ENCODE measurements at regions not wholly inside any gene's neighbourhood (a gene's known extent, or its start where the extent isn't known, plus 50 kb on each side); places are given as distances from the start of the nearest gene placed in this dataset.
A peak's percentile ranks its signal among the peaks of the same experiment; 100 is the strongest.

- no peak overlapping the region for H3K4me3 ChIP-seq (ENCODE audit: low read depth, low read length)
- H3K36me3 ChIP-seq (ENCODE audit: control insufficient read depth, insufficient read depth, low read length): no peaks in the 10 kb centered on the region
- peaks cover 13% of the 10 kb centered on the region for H3K4me1 ChIP-seq (ENCODE audit: control insufficient read depth, insufficient read depth, low read length)
- WGBS (ENCODE audit: insufficient coverage): no CpG with 5 or more reads among the region's 2 CpGs
- peak in 2 of 6 donors; percentile 30 to 82 for DNase-seq (ENCODE audit: low read depth in 4 of 6, low spot score in 6 of 6)
- no peaks in the 10 kb centered on the region for H3K27me3 ChIP-seq (ENCODE audit: control insufficient read depth, insufficient read depth, low read length)
- H3K27ac ChIP-seq (ENCODE audit: low read depth, low read length): no peak overlapping the region
- no peaks in the 10 kb centered on the region for H3K9me3 ChIP-seq (ENCODE audit: control insufficient read depth, insufficient read depth, low read length)
These were observed 400.4 kb upstream of the PLXNA2 start for GRCh38 chr1:208644401-208645160.

DNA sequence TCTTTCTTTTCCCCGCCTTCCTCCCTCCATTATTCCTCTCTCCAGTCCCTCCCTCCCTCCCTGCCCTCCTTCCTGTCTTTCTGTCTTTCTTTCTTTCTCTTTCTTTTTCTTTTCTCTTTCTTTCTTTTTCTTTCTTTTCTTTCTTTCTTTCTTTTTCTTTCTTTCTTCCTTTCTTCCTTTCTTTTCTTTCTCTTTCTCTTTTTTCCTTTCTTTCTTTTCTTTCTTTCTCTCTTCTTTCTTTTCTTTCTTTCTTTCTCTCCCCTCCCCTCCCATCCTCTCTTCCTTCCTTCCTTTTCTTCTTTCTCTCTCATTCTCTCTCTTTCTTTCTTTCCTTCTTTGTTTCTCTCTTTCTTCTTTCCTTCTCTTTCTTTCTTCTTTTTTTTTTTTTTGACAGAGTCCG is 402.2 kb upstream of the PLXNA2 start:
- DNase-seq (ENCODE audit: low read depth in 4 of 6, low spot score in 6 of 6): no peak
- WGBS (ENCODE audit: insufficient coverage): 82% methylated on average over 1 of the region's 2 CpGs
- Histone ChIP-seq H3K9me3 (ENCODE audit: control insufficient read depth, insufficient read depth, low read length) (no peaks in the 10 kb centered on the region), H3K4me1 (ENCODE audit: control insufficient read depth, insufficient read depth, low read length) (peaks cover 13% of the 10 kb centered on the region), H3K4me3 (ENCODE audit: low read depth, low read length) (no peak overlapping the region), H3K36me3 (ENCODE audit: control insufficient read depth, insufficient read depth, low read length) (no peaks in the 10 kb centered on the region), H3K27me3 (ENCODE audit: control insufficient read depth, insufficient read depth, low read length) (no peaks in the 10 kb centered on the region), H3K27ac (ENCODE audit: low read depth, low read length) (no peak overlapping the region)

DNA sequence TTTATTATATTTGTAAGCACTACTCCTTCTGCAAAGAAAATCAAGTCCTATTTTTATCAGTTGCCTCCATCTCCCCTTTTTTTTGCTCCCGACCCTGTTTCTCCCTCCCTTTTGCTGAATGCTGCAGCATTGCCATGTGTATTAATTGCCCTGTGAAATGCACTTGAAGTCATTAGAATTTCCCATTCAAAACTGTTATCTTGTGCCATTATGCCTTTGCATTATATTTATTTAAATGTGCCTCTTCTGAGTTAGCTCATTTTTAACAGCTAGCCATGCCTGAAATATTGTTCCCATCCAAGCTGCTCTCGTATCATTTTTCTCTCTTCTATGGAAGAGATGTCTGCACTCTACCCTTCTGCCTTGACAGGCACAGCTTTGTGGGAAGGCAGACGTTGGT is 404.0 kb upstream of the PLXNA2 start:
- DNase-seq (ENCODE audit: low read depth in 4 of 6, low spot score in 6 of 6): peak in 2 of 6 donors; percentile 53 to 67
- Histone ChIP-seq H3K36me3 (ENCODE audit: control insufficient read depth, insufficient read depth, low read length) (no peaks in the 10 kb centered on the region), H3K27me3 (ENCODE audit: control insufficient read depth, insufficient read depth, low read length) (no peaks in the 10 kb centered on the region), H3K9me3 (ENCODE audit: control insufficient read depth, insufficient read depth, low read length) (no peaks in the 10 kb centered on the region), H3K4me3 (ENCODE audit: low read depth, low read length) (no peak overlapping the region), H3K4me1 (ENCODE audit: control insufficient read depth, insufficient read depth, low read length) (peaks cover 8% of the 10 kb centered on the region), H3K27ac (ENCODE audit: low read depth, low read length) (no peak overlapping the region)
- WGBS (ENCODE audit: insufficient coverage): no CpG with 5 or more reads among the region's 3 CpGs

DNA sequence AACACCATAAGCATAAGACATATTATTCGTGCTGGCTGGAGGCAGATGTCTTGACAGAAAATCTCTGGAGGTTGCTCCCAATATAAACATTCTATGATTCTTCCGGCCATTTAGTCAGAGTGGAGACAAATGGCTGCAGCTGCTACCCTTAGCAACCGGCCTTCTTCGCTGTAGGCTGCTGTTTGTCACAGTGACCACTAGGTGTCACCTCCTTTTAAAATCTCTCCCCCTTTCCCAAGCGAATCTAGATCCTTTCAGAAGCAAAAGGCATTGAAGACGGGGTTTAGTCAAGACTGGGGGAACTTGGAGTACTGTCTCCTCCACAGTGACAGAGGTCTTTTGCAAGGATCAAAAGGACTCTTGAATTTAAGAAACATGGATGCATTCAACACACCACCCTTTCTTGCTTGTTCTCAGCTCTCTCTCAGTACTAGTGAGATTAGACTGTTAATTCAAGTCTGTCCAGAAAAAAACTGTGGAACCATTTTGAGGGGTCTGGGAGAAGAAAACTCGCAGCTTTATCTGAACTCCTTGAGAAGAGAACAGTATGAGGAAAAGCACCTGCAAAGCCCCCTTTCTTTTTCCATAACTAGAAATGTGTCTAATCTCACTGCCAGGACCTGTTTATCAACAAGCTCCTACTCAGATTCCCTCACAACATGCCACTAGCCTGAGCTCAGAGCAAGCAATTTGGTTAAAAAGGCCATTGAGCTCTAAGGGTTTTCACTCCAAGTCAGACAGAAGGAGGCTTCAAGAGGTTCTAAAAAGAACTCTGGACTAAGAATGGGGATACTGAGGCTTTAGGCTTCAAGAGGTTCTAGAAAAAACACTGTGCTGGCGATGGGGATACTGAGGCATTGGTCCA is 408.3 kb upstream of the PLXNA2 start:
- Histone ChIP-seq H3K4me1 (ENCODE audit: control insufficient read depth, insufficient read depth, low read length) (no peaks in the 10 kb centered on the region), H3K9me3 (ENCODE audit: control insufficient read depth, insufficient read depth, low read length) (no peaks in the 10 kb centered on the region), H3K27ac (ENCODE audit: low read depth, low read length) (no peak overlapping the region), H3K27me3 (ENCODE audit: control insufficient read depth, insufficient read depth, low read length) (no peaks in the 10 kb centered on the region), H3K4me3 (ENCODE audit: low read depth, low read length) (no peak overlapping the region), H3K36me3 (ENCODE audit: control insufficient read depth, insufficient read depth, low read length) (no peaks in the 10 kb centered on the region)
- WGBS (ENCODE audit: insufficient coverage): 0% methylated on average over 2 of the region's 8 CpGs
- peak in 5 of 6 donors; percentile 41 to 96 (median 66) for DNase-seq (ENCODE audit: low read depth in 4 of 6, low spot score in 6 of 6)

- no peaks in the 10 kb centered on the region for H3K9me3 ChIP-seq (ENCODE audit: control insufficient read depth, insufficient read depth, low read length)
- no peaks in the 10 kb centered on the region for H3K27me3 ChIP-seq (ENCODE audit: control insufficient read depth, insufficient read depth, low read length)
- H3K4me1 ChIP-seq (ENCODE audit: control insufficient read depth, insufficient read depth, low read length): no peaks in the 10 kb centered on the region
- no CpG with 5 or more reads among the region's 4 CpGs for WGBS (ENCODE audit: insufficient coverage)
- no peak overlapping the region for H3K4me3 ChIP-seq (ENCODE audit: low read depth, low read length)
- no peak overlapping the region for H3K27ac ChIP-seq (ENCODE audit: low read depth, low read length)
- DNase-seq (ENCODE audit: low read depth in 4 of 6, low spot score in 6 of 6): no peak
- H3K36me3 ChIP-seq (ENCODE audit: control insufficient read depth, insufficient read depth, low read length): no peaks in the 10 kb centered on the region
These were observed 409.2 kb upstream of the PLXNA2 start for GRCh38 chr1:208653426-208653825.

DNA sequence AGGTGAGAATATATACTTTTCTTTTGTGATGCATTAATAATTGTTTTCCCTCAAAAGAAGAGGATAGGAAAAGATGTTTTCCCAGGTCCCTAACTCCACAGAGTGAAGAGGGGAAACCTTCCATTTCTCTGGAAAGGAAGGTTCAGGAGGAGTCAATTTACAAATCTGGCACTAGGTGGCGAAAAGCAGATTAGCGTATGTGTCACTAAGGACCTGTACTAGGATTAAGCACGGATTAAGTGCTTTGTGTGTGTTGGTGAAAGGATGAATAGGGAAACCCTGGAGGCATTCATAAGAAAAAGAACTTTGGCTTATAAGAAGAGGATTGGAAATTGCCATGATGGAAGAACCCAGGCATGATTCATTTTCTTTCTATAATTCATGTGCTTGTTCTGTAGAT is 410.1 kb upstream of the PLXNA2 start:
- H3K27ac ChIP-seq (ENCODE audit: low read depth, low read length): no peak overlapping the region
- no peak overlapping the region for H3K4me3 ChIP-seq (ENCODE audit: low read depth, low read length)
- H3K4me1 ChIP-seq (ENCODE audit: control insufficient read depth, insufficient read depth, low read length): no peaks in the 10 kb centered on the region
- H3K27me3 ChIP-seq (ENCODE audit: control insufficient read depth, insufficient read depth, low read length): no peaks in the 10 kb centered on the region
- H3K9me3 ChIP-seq (ENCODE audit: control insufficient read depth, insufficient read depth, low read length): no peaks in the 10 kb centered on the region
- WGBS (ENCODE audit: insufficient coverage): 66% methylated on average over 3 of the region's 3 CpGs
- no peaks in the 10 kb centered on the region for H3K36me3 ChIP-seq (ENCODE audit: control insufficient read depth, insufficient read depth, low read length)
- peak in 1 of 6 donors; percentile 42 for DNase-seq (ENCODE audit: low read depth in 4 of 6, low spot score in 6 of 6)

- Histone ChIP-seq H3K4me3 (ENCODE audit: low read depth, low read length) (no peak overlapping the region), H3K4me1 (ENCODE audit: control insufficient read depth, insufficient read depth, low read length) (no peaks in the 10 kb centered on the region), H3K36me3 (ENCODE audit: control insufficient read depth, insufficient read depth, low read length) (no peaks in the 10 kb centered on the region), H3K9me3 (ENCODE audit: control insufficient read depth, insufficient read depth, low read length) (no peaks in the 10 kb centered on the region), H3K27me3 (ENCODE audit: control insufficient read depth, insufficient read depth, low read length) (no peaks in the 10 kb centered on the region), H3K27ac (ENCODE audit: low read depth, low read length) (no peak overlapping the region)
- DNase-seq (ENCODE audit: low read depth in 4 of 6, low spot score in 6 of 6): no peak
- 95% methylated on average over 3 of the region's 4 CpGs for WGBS (ENCODE audit: insufficient coverage)
These were observed 421.8 kb upstream of the PLXNA2 start for GRCh38 chr1:208665936-208666335.

- no CpG with 5 or more reads among the region's 1 CpG for WGBS (ENCODE audit: insufficient coverage)
These were observed 424.8 kb upstream of the PLXNA2 start for GRCh38 chr1:208668991-208669390.

GRCh38 chr1:208670778-208671177 is 426.6 kb upstream of the PLXNA2 start:
- no peak for DNase-seq (ENCODE audit: low read depth in 4 of 6, low spot score in 6 of 6)
- H3K4me1 ChIP-seq (ENCODE audit: control insufficient read depth, insufficient read depth, low read length): no peaks in the 10 kb centered on the region

More at GRCh38 chr1:208668991-208669390, 424.8 kb upstream of the PLXNA2 start:
- H3K4me3 ChIP-seq (ENCODE audit: low read depth, low read length): no peak overlapping the region
- H3K36me3 ChIP-seq (ENCODE audit: control insufficient read depth, insufficient read depth, low read length): no peaks in the 10 kb centered on the region
- no peaks in the 10 kb centered on the region for H3K27me3 ChIP-seq (ENCODE audit: control insufficient read depth, insufficient read depth, low read length)
- no peaks in the 10 kb centered on the region for H3K4me1 ChIP-seq (ENCODE audit: control insufficient read depth, insufficient read depth, low read length)
- no peak for DNase-seq (ENCODE audit: low read depth in 4 of 6, low spot score in 6 of 6)
- H3K9me3 ChIP-seq (ENCODE audit: control insufficient read depth, insufficient read depth, low read length): no peaks in the 10 kb centered on the region
- H3K27ac ChIP-seq (ENCODE audit: low read depth, low read length): no peak overlapping the region

More at GRCh38 chr1:208670778-208671177, 426.6 kb upstream of the PLXNA2 start:
- Histone ChIP-seq H3K9me3 (ENCODE audit: control insufficient read depth, insufficient read depth, low read length) (no peaks in the 10 kb centered on the region), H3K4me3 (ENCODE audit: low read depth, low read length) (no peak overlapping the region), H3K27me3 (ENCODE audit: control insufficient read depth, insufficient read depth, low read length) (no peaks in the 10 kb centered on the region), H3K27ac (ENCODE audit: low read depth, low read length) (no peak overlapping the region), H3K36me3 (ENCODE audit: control insufficient read depth, insufficient read depth, low read length) (no peaks in the 10 kb centered on the region)
- no CpG with 5 or more reads among the region's 2 CpGs for whole genome bisulfite sequencing (ENCODE audit: insufficient coverage)
